Cardiac fibroblast (primary cell): ENCODE measurements at regions not wholly inside any gene's neighbourhood (a gene's known extent, or its start where the extent isn't known, plus 50 kb on each side); places are given as distances from the start of the nearest gene placed in this dataset.
"Not testable (repeated sequence)": the region's sequence is repeated elsewhere in the genome, so short reads cannot be mapped to it uniquely, and the experiment has no call there.

Source experiments
- DNase-seq, 2 donors: peaks; one replicate each; pipeline versions ENCODE4 v3.0.0 to v3.0.0-alpha.2; 2010; ENCODE audit warnings: low read depth in 2 of 2
- H3K4me3 ChIP-seq, 2 donors: replicated peaks in 1 of 2; 1 replicate in 1 of 2; 2 replicates in 1 of 2; pipeline ENCODE4 v1.5.1; 2011; ENCODE audit warnings: low read depth in 2 of 2, low read length in 2 of 2, mild to moderate bottlenecking in 2 of 2, moderate library complexity in 1 of 2
- CTCF ChIP-seq: IDR thresholded peaks from one replicate; pipeline ENCODE4 v1.5.1; 2011; ENCODE audit warnings: low read depth, mild to moderate bottlenecking, low read length, inconsistent platforms

GRCh38 chrX:7512845-7513244 lies 330.1 kb upstream of the VCX start:
- H3K4me3 ChIP-seq = no peak overlapping the region
- no peak for TF ChIP-seq CTCF
- DNase-seq = no peak

GRCh38 chrX:7503251-7503650 lies 339.7 kb upstream of the VCX start:
- H3K4me3 ChIP-seq = no peak overlapping the region
- no peak for DNase-seq
- no peak for TF ChIP-seq CTCF

- no peak overlapping the region for H3K4me3 ChIP-seq
- DNase-seq = no peak
- no peak for TF ChIP-seq CTCF
Measured at GRCh38 chrX:7500386-7500785, 342.6 kb upstream of the VCX start.

GRCh38 chrX:7486505-7486904 lies 338.6 kb upstream of the PUDP start:
- DNase-seq = no peak
- TF ChIP-seq CTCF = no peak

GRCh38 chrX:7485061-7485460 lies 337.1 kb upstream of the PUDP start:
- TF ChIP-seq CTCF = no peak
- DNase-seq = no peak
- no peak overlapping the region for H3K4me3 ChIP-seq

More at GRCh38 chrX:7486505-7486904, 338.6 kb upstream of the PUDP start:
- H3K4me3 ChIP-seq = no peak overlapping the region

- no peak overlapping the region for H3K4me3 ChIP-seq
- no peak for DNase-seq
- no peak for TF ChIP-seq CTCF
Measured at GRCh38 chrX:7480721-7481120, 332.8 kb upstream of the PUDP start.

GRCh38 chrX:7462110-7462509 lies 314.2 kb upstream of the PUDP start:
- TF ChIP-seq CTCF = no peak
- DNase-seq = no peak
- H3K4me3 ChIP-seq = no peak overlapping the region

GRCh38 chrX:7461051-7461450 lies 313.1 kb upstream of the PUDP start:
- not testable (repeated sequence) for H3K4me3 ChIP-seq, DNase-seq
